B cell (primary cell): ENCODE measurements at regions not wholly inside any gene's neighbourhood (a gene's known extent, or its start where the extent isn't known, plus 50 kb on each side); places are given as distances from the start of the nearest gene placed in this dataset.

Experiments
- ATAC-seq: fragments of 200-7000 bp; cut with Tn5 transposase; one replicate; pipeline ENCODE4 v1.10.0; 2021; ENCODE audit warnings: low read depth, mild to moderate bottlenecking, moderate number of reproducible peaks, moderate library complexity
- CTCF ChIA-PET: fragments of 350-600 bp; sonication (Branson Sonifier 250); formaldehyde crosslinking; loops from one replicate; lab custom pipeline; 2021; ENCODE audit warnings: antibody characterized with exemption, inconsistent platforms; lab: Charles Lee
- POLR2A ChIA-PET: fragments of 350-600 bp; sonication (Branson Sonifier 250); formaldehyde crosslinking; loops from one replicate; lab custom pipeline; 2021; ENCODE audit warnings: antibody characterized with exemption; lab: Charles Lee
- DNase-seq: peaks from one replicate; pipeline ENCODE4 v3.0.0; 2013
- H2AFZ ChIP-seq: 2 replicates; pipeline ENCODE4 v1.6.1; 2012; ENCODE audit warnings: mild to moderate bottlenecking, low read depth, low read length; ENCODE audit not compliant: insufficient read depth, poor library complexity, severe bottlenecking
- H3K27ac ChIP-seq, 2 donors: 1 replicate in 1 of 2; 2 replicates in 1 of 2; pipeline ENCODE4 v1.5.1; 2012 to 2013; ENCODE audit warnings: low read length in 2 of 2, mild to moderate bottlenecking in 2 of 2, moderate library complexity in 1 of 2
- H3K27me3 ChIP-seq, 4 experiments: fragments of 200-600 bp in 1 of 4; sonication (generic) in 1 of 4; replicated peaks in 1 of 4; 1 replicate in 2 of 4; 2 replicates in 2 of 4; pipeline versions ENCODE4 v1.6.1 to v1.7.0; 2013 to 2016; ENCODE audit warnings: low read length in 3 of 4, mild to moderate bottlenecking in 2 of 4, mixed read lengths in 1 of 4, moderate library complexity in 1 of 4; ENCODE audit not compliant: insufficient read depth in 4 of 4, control insufficient read depth in 3 of 4; ENCODE audit errors: control extremely low read depth in 1 of 4
- H3K36me3 ChIP-seq, 2 experiments: replicated peaks in 1 of 2; 1 replicate in 1 of 2; 2 replicates in 1 of 2; pipeline versions ENCODE4 v1.6.1 to v1.7.1; 2013; ENCODE audit warnings: low read length in 1 of 2; ENCODE audit not compliant: insufficient read depth in 2 of 2, control insufficient read depth in 1 of 2; ENCODE audit errors: control extremely low read depth in 1 of 2, extremely low read depth in 1 of 2
- H3K4me1 ChIP-seq, 2 donors: fragments of 200-600 bp in 1 of 2; sonication (generic) in 1 of 2; 1 replicate in 1 of 2; 2 replicates in 1 of 2; pipeline versions ENCODE4 v1.5.1 to v1.6.1; 2013 to 2017; ENCODE audit warnings: low read length in 2 of 2; ENCODE audit not compliant: control insufficient read depth in 2 of 2, insufficient read depth in 2 of 2
- H3K4me2 ChIP-seq: replicated peaks from 2 replicates; pipeline ENCODE3; 2012; ENCODE audit warnings: mild to moderate bottlenecking, low read depth, low read length; ENCODE audit not compliant: poor library complexity, severe bottlenecking
- H3K4me3 ChIP-seq, 5 experiments: fragments of 200-600 bp in 1 of 5; sonication (generic) in 1 of 5; 1 replicate in 3 of 5; 2 replicates in 2 of 5; pipeline versions ENCODE4 v1.5.1 to v1.7.0; 2011 to 2016; ENCODE audit warnings: low read length in 4 of 5, mild to moderate bottlenecking in 4 of 5, low read depth in 2 of 5, control low read depth in 1 of 5, moderate library complexity in 1 of 5; ENCODE audit not compliant: insufficient read depth in 1 of 5; ENCODE audit errors: control extremely low read depth in 1 of 5, extremely low read depth in 1 of 5
- H3K79me2 ChIP-seq: fragments of 200-600 bp; sonication (generic); one replicate; pipeline ENCODE4 v1.6.0; 2016; ENCODE audit warnings: low read length; ENCODE audit not compliant: control insufficient read depth, insufficient read depth
- H3K9ac ChIP-seq: fragments of 200-600 bp; sonication (generic); 2 replicates; pipeline ENCODE4 v1.6.1; 2017; ENCODE audit warnings: mild to moderate bottlenecking, low read length, moderate library complexity
- H3K9me3 ChIP-seq, 3 donors: one replicate each; pipeline versions ENCODE4 v1.6.1 to v1.7.1; 2013; ENCODE audit warnings: low read length in 2 of 3; ENCODE audit not compliant: control insufficient read depth in 2 of 3, insufficient read depth in 1 of 3; ENCODE audit errors: control extremely low read depth in 1 of 3
- H4K20me1 ChIP-seq: 2 replicates; pipeline ENCODE4 v1.6.0; 2012; ENCODE audit warnings: mild to moderate bottlenecking, low read length; ENCODE audit not compliant: insufficient read depth, control insufficient read depth, poor library complexity, severe bottlenecking
- H3K27ac Mint-ChIP-seq: one replicate; pipeline ENCODE4 v1.8.0; 2021; ENCODE audit warnings: mixed read lengths
- H3K27me3 Mint-ChIP-seq: one replicate; pipeline ENCODE4 v1.8.0; 2021; ENCODE audit warnings: mixed read lengths
- H3K4me1 Mint-ChIP-seq: one replicate; pipeline ENCODE4 v1.8.0; 2021; ENCODE audit warnings: mixed read lengths
- H3K4me3 Mint-ChIP-seq: one replicate; pipeline ENCODE4 v1.8.0; 2021; ENCODE audit warnings: mixed read lengths
- H3K9me3 Mint-ChIP-seq: one replicate; pipeline ENCODE4 v1.8.0; 2022; ENCODE audit warnings: mixed read lengths; ENCODE audit not compliant: insufficient read depth
- CTCF ChIP-seq: fragments of 200-600 bp; IDR thresholded peaks from one replicate; pipeline ENCODE4 v1.8.0; 2022; ENCODE audit warnings: antibody characterized with exemption, mild to moderate bottlenecking
- EZH2 ChIP-seq: IDR thresholded peaks from 2 replicates; pipeline ENCODE4 v1.6.1; 2012; ENCODE audit warnings: borderline replicate concordance, low read depth, mild to moderate bottlenecking, moderate library complexity, low read length; ENCODE audit not compliant: insufficient read depth, poor library complexity, severe bottlenecking
- WGBS: methylation state at CpG from one replicate; pipeline ENCODE4 v1.1.5; 2013; ENCODE audit warnings: missing lambda C conversion rate; ENCODE audit not compliant: insufficient coverage; 5-methylcytosine and 5-hydroxymethylcytosine counted together
- intact Hi-C: fragments of 100-400 bp; cut with micrococcal nuclease; formaldehyde crosslinking; loops from one replicate; pipeline ENCODE4 v1.10.0; 2022

GRCh38 chr2:41782306-41783158 is 265.3 kb upstream of the PKDCC start:
- intact Hi-C loops = loop anchor here (5.0 to 10.0 kb wide), 2 partner anchors 1538 to 1945 kb away; no protein-coding TSS in a partner anchor
- H3K36me3 ChIP-seq = no peaks in the 10 kb centered on the region
- DNase-seq (peak; percentile 51), ATAC-seq (no peak)
- H3K4me3 Mint-ChIP-seq = no peak overlapping the region
- H2AFZ ChIP-seq = no peak overlapping the region
- H3K4me1 ChIP-seq = no peaks in the 10 kb centered on the region
- H3K9ac ChIP-seq = no peak overlapping the region
- TF ChIP-seq CTCF (peak; percentile 94), EZH2 (no peak)
- no peaks in the 10 kb centered on the region for H4K20me1 ChIP-seq
- no peaks in the 10 kb centered on the region for H3K79me2 ChIP-seq
- no peaks in the 10 kb centered on the region for H3K27me3 ChIP-seq
- no peak overlapping the region for H3K4me2 ChIP-seq
- H3K4me1 Mint-ChIP-seq = no peaks in the 10 kb centered on the region
- H3K9me3 Mint-ChIP-seq = no peaks in the 10 kb centered on the region
- WGBS = 63% methylated on average over 4 of the region's 6 CpGs
- H3K9me3 ChIP-seq = no peaks in the 10 kb centered on the region
- H3K27me3 Mint-ChIP-seq = peaks cover 4% of the 10 kb centered on the region
- CTCF ChIA-PET = interaction anchor here (1.4 to 2.8 kb wide), 4 partner anchors 10 to 1945 kb away, joined by 3 to 22 read pairs (median 8); no protein-coding TSS in a partner anchor
- H3K4me3 ChIP-seq = no peak overlapping the region
- H3K27ac ChIP-seq = no peak overlapping the region
- POLR2A ChIA-PET = no interaction called here
- no peak overlapping the region for H3K27ac Mint-ChIP-seq

- H3K4me2 ChIP-seq = no peak overlapping the region
- intact Hi-C loops = loop anchor here (5.0 to 10.0 kb wide), 2 partner anchors 1540 to 1947 kb away; no protein-coding TSS in a partner anchor
- Mint-ChIP-seq H3K9me3 (no peaks in the 10 kb centered on the region), H3K4me3 (no peak overlapping the region), H3K4me1 (no peaks in the 10 kb centered on the region), H3K27me3 (peaks cover 4% of the 10 kb centered on the region), H3K27ac (no peak overlapping the region)
- POLR2A ChIA-PET = no interaction called here
- TF ChIP-seq CTCF (no peak), EZH2 (no peak)
- no peaks in the 10 kb centered on the region for H3K9me3 ChIP-seq
- H3K4me3 ChIP-seq = no peak overlapping the region
- no peak for ATAC-seq
- H4K20me1 ChIP-seq = no peaks in the 10 kb centered on the region
- H3K27me3 ChIP-seq = no peaks in the 10 kb centered on the region
- 92% methylated on average over 6 of the region's 6 CpGs for WGBS
- H2AFZ ChIP-seq = no peak overlapping the region
- H3K79me2 ChIP-seq = no peaks in the 10 kb centered on the region
- H3K4me1 ChIP-seq = no peaks in the 10 kb centered on the region
- H3K36me3 ChIP-seq = no peaks in the 10 kb centered on the region
- CTCF ChIA-PET = interaction anchor here (1.6 kb wide), 1 partner anchor 1871 kb away, joined by 5 read pairs; no protein-coding TSS in a partner anchor
- H3K9ac ChIP-seq = no peak overlapping the region
- DNase-seq = no peak
- no peak overlapping the region for H3K27ac ChIP-seq
Observed at GRCh38 chr2:41784496-41784895, 263.3 kb upstream of the PKDCC start.
